HG03558 (cell line): ENCODE measurements at regions not wholly inside any gene's neighbourhood (a gene's known extent, or its start where the extent isn't known, plus 50 kb on each side); places are given as distances from the start of the nearest gene placed in this dataset.

Experiments
- ATAC-seq: cut with Tn5 transposase; IDR thresholded peaks from one replicate; pipeline ENCODE4 v1.9.1; 2021; ENCODE audit warnings: moderate number of reproducible peaks; ENCODE audit not compliant: unreplicated experiment; ENCODE audit errors: extremely low read depth

- ATAC-seq, result no peak
Observed at GRCh38 chr12:58347188-58347587, 405.8 kb downstream of the ATP23 start.

GRCh38 chr12:58347691-58348090, 406.3 kb downstream of the ATP23 start:
- no peak for ATAC-seq

GRCh38 chr12:58349161-58349560, 407.8 kb downstream of the ATP23 start:
- ATAC-seq, result no peak

- no peak for ATAC-seq
Observed at GRCh38 chr12:58356794-58357193, 415.4 kb downstream of the ATP23 start.

GRCh38 chr12:58357511-58357910, 416.1 kb downstream of the ATP23 start:
- no peak for ATAC-seq

- no peak for ATAC-seq
Observed at GRCh38 chr12:58358369-58358768, 417.0 kb downstream of the ATP23 start.

GRCh38 chr12:58359084-58359483, 417.7 kb downstream of the ATP23 start:
- ATAC-seq, result no peak

GRCh38 chr12:58361056-58361455, 419.7 kb downstream of the ATP23 start:
- no peak for ATAC-seq

- ATAC-seq, result no peak
Observed at GRCh38 chr12:58363971-58364370, 422.6 kb downstream of the ATP23 start.

- no peak for ATAC-seq
Observed at GRCh38 chr12:58364389-58365086, 423.2 kb downstream of the ATP23 start.

GRCh38 chr12:58365087-58365390, 423.7 kb downstream of the ATP23 start:
- no peak for ATAC-seq

- ATAC-seq, result no peak
Observed at GRCh38 chr12:58367041-58367440, 425.7 kb downstream of the ATP23 start.

- no peak for ATAC-seq
Observed at GRCh38 chr12:58368001-58368400, 426.6 kb downstream of the ATP23 start.

GRCh38 chr12:58369576-58369975, 428.2 kb downstream of the ATP23 start:
- ATAC-seq, result no peak

- peak; percentile 97 for ATAC-seq
Observed at GRCh38 chr12:58372298-58372697, 430.9 kb downstream of the ATP23 start.

- no peak for ATAC-seq
Observed at GRCh38 chr12:58378028-58378427, 436.7 kb downstream of the ATP23 start.

GRCh38 chr12:58381546-58381945, 440.2 kb downstream of the ATP23 start:
- no peak for ATAC-seq

GRCh38 chr12:58384196-58384595, 442.8 kb downstream of the ATP23 start:
- ATAC-seq, result no peak

GRCh38 chr12:58386136-58386535, 444.8 kb downstream of the ATP23 start:
- no peak for ATAC-seq

GRCh38 chr12:58387199-58387598, 445.8 kb downstream of the ATP23 start:
- ATAC-seq, result no peak

- no peak for ATAC-seq
Observed at GRCh38 chr12:58388261-58388660, 446.9 kb downstream of the ATP23 start.

- no peak for ATAC-seq
Observed at GRCh38 chr12:58393152-58393551, 451.8 kb downstream of the ATP23 start.

GRCh38 chr12:58395056-58395455, 453.7 kb downstream of the ATP23 start:
- ATAC-seq, result no peak
